ENCODE measurements at regions not wholly inside any gene's neighbourhood (a gene's known extent, or its start where the extent isn't known, plus 50 kb on each side); places are given as distances from the start of the nearest gene placed in this dataset.

DNA sequence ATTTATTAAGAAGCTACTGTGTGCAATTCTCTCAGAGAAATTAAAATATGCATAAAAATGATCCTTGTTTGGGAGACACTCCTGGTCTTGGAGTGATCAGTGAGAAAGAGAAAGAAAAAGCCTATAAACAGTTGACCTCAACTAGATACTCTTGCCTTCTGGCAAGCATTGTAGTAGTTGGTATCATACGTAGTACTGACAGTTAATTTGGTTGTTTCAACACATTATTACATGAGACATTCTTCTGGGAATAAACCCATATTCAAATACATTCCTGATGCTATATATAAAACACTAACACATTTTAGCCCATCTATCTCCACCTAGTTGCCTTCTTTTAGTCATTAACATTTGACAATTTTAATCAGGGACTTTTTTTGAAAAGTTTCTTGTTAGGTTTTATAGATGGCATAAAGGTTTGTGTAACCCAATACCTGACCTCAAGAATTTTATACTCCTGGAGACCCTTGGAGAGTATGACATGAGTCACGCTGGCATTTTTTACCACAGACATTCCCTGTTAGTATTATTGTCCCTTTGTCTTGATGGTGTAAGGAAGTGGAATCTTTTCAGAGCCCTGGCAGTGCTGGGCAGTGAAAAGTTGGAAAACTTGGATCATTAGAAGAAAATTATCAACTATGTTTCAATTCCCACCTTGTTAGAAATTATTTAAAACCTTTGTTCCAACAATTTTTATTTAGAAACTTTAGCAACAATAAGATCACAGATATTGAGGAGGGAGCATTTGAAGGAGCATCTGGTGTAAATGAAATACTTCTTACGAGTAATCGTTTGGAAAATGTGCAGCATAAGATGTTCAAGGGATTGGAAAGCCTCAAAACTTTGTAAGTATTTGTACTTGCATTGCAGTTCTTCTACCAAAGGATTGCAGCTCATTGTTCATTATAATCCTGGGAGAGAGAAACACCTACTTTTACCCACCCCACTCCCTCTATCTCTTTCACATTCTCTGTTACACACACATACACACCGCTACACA, 167.1 kb upstream of the PACRGL start:
- DNase-seq = no peak

GRCh38 chr4:20538905-20539304, 161.4 kb upstream of the PACRGL start:
- DNase-seq = no peak

- DNase-seq = no peak
Observed at GRCh38 chr4:20543131-20543530, 157.1 kb upstream of the PACRGL start.

GRCh38 chr4:20544645-20545044, 155.6 kb upstream of the PACRGL start:
- no peak for DNase-seq

DNA sequence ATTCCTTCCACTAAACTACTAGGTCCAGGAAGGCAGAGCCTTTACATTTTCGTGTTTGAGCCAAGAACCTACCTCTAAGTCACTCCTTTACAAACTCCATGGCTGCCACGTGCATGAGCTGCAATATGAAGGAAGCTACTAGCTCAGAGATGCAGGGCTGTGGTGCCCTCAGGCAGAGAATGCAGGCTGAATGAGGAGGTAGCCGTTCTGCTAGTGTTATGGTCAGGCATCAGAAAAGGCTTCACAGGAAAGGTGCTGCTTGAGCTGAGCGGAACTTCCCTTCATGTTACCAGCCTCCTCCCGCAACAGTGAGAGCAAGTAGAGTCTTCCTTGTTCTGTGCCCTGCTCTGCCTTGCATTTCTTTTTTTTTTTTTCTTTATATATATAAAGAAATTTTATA, 148.3 kb upstream of the PACRGL start:
- DNase-seq = no peak

DNA sequence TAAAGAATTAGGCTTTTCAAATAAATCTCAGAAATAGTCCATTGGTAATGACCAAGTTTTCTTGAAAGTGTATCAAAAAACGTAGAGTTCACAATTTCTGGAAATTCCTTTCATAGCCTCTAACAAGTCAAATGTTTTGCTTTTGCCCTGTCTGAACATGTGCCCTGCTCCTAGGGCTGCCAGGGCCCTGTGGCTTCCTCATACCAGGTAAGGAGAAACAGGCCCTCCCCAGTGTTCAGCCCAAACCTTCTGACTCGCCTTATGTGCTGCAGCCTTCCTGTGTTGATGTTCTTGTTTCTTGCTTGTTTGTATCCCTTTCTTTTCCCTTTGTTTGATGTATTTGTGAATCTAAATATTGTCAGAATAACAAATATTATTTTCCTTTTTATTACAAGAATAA, 146.1 kb upstream of the PACRGL start:
- no peak for DNase-seq

DNA sequence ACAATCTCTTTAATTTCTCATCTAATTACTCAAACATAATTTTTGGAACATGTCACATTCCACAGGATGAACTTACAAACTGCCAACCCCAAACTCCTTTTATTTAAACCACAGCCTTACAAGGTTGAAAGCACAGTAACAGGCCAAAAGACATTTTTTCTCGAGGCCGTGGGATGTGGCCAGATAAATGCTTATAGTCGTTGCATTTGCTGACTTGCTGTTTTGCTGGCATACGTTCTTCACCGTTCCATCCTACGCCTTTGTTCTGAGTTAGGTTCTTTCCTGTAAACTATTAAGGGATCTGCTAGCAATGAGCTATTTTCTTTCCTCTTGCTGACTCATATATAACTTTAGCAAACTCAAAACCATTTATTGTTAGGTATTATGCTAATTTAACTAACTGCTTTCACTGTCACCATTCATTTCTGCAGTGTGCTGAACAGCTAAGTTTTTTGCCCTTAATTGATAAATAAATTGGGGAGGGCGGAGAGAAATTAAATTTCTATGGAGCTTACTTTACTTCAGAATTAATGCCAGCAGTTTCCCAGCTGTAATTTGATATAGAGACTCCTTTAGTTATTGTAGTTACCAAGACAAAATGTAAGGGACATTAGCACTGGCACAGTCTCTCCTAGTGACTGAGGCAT, 135.1 kb upstream of the PACRGL start:
- DNase-seq = no peak

DNA sequence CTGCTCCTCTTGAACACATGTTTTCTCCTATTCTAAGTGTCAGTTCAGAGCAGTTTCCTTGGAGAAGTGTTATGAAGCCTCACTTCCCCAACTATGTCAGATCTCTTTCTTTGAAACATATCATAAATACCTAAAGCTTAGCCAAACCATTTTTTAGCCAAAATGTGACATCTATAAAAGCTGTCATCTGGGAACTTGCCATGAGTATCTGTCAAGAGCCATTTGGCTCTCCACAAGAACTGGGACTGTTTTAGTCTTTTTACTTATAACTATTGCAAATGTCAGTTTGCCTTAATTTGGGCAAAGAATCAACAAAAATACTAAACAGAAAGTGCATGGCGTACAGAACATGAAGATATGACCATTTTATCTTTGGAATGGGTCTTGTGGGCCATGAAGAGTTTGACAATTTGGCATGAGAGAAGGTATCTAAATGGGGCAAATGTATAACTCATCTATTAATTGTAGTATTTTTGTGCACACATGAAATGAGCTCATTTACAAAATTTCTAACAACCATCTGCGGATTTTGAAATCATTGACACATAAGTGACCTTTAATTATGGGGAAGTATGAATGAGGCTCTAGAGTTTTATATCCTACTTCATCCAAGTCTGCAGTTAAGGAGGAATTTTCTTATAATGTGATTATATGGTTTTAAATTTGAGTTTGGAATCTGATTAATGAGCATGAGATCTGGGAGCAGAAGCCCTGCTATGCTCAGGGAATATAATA, 129.1 kb upstream of the PACRGL start:
- no peak for DNase-seq

DNA sequence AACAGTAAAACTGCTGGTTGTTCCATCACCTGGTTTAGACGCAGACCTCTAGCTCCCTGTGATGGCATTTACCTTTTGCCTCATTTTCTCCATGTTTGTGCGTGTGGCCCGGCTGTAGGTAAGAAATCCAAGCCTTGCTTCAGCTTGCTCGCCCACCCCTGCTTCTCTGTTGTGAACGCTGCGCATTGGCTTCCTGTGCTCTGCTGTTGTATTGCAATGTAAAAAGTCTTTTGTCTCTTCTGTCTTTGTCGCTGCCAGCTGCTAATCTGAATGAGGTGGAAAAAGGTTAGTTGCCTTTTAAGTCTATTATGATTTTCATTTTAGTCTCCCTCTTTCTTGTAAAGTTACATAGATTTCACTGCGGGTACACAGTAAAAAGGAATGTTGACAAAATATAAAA, 127.3 kb upstream of the PACRGL start:
- no peak for DNase-seq

- no peak for DNase-seq
Observed at GRCh38 chr4:20574986-20575385, 125.3 kb upstream of the PACRGL start.

DNA sequence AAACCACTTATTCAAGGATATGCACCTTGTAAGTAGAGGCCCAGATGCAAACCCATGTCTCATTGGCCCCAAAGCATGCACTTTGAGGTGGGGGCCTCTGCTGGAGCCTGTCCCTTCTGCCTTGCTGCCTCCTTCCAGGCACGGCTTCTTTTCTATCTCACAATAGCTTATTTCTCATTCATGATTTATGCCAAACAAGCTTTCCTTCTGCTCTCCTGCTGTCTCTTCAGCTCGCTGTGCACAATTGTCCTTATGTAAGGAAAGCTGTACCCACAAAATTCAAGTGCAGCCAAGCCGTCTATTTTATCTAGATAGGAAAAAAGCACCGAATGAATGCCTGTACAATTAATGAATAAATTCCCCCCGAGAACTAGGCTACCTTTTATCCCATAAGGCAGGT, 124.8 kb upstream of the PACRGL start:
- no peak for DNase-seq

DNA sequence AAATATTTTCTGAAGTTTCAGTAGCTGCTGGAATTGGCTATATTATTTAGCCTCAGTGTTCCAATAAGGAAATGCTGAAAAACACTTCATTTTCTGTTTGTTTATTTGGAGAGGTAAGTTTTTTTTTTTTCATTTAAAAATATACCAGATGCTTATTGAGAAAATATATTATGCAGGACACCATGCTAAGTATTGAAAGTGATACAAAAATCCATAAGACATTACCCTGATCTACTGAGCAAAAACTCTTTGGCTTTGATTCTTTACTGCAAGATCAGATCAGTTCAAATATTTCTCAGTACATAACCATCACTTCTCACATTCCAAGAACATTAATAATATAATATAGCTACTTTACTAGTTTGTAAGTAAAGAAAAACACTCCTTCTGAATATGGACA, 123.4 kb upstream of the PACRGL start:
- DNase-seq = no peak

DNA sequence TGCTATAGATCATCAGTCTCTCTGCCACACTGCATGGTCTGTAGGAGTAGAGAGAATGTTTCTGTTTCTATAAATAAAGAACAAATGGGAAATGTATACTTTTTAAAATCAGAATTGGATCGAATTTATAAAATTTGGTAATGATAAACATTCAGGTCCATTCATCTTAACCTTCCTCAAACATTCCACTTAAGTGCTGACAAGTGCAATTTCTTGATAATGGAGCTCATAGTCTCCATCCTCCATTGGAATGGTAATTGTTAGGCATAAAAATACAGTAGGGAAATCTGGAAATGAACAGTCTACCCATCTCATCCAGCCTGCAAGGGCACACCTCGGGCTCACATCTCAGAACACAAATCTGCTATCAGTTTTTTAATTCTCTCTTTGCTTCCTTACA, 122.6 kb upstream of the PACRGL start:
- DNase-seq = no peak

DNA sequence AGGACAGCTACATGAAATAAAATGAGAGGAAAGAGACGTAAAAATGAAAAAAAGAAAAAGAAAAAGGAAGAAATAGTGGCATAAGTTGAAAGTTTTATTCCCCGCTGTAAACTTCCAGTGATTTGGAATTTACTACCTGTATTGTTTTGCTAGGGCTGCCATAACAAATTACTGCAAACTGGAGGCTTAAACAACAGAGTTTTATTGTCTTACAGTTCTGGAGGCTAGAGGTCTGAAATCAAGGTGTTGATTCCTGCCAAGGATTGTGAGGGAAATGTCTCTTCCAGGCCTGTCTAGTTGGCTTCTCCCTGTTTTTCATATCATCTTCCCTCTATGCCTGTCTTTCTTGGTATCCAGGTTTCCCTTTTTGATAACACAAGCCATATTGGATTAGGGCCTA, 119.4 kb upstream of the PACRGL start:
- no peak for DNase-seq

DNA sequence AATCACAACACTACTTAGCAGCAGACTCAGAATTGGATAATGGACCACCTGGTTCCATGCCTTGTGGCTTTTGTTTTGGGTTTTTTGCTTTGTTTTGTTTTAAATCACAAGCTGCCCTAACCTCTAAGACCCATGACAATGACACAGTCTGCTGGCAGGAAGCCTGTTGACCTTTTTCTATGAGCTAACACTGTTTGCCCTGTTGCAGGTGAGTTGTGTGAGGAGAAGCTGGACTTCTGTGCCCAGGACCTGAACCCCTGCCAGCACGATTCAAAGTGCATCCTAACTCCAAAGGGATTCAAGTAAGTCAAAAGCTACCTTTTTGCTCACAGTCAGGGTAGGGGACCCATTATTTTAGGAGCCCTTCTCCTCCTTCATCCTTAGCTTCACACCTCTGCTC, 110.8 kb upstream of the PACRGL start:
- DNase-seq = no peak

GRCh38 chr4:20590849-20591248, 109.4 kb upstream of the PACRGL start:
- no peak for DNase-seq

DNA sequence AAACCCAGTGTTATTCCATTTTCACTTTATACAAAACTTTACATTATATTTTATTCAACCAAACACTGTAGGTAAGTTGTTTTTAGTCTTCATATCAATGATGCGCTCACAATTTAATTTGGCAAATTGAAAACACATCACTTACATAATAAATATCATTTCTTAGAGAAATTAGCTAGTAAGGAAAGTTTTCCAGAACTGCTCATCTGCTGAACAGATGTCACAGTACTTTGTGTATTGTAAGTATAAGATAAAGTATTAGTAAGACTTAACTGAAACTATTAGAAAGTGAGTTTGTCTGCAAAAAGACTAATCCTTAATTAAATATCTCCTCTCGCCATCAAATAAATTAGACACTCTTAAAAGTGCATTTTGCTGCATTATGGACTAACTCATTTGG, 108.7 kb upstream of the PACRGL start:
- DNase-seq = no peak

DNA sequence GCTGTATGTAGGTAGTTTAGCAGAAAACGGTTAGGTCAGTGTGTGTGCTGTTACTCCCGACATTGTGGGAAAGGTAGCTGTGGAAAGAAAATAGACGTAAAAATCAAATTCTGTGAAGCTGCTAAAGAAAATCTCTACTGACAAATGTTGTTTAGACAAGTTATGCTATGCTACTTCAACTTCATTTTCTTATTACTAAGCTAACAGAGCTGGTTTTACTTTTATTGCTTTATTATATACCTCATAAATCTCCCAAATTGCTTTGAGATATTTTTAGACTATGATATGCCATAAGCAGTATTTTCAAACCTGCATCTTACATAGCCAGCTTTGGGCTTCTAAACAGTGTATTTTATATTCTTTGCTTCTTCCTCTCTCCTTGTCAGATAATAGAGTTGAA, 108.2 kb upstream of the PACRGL start:
- DNase-seq = no peak

DNA sequence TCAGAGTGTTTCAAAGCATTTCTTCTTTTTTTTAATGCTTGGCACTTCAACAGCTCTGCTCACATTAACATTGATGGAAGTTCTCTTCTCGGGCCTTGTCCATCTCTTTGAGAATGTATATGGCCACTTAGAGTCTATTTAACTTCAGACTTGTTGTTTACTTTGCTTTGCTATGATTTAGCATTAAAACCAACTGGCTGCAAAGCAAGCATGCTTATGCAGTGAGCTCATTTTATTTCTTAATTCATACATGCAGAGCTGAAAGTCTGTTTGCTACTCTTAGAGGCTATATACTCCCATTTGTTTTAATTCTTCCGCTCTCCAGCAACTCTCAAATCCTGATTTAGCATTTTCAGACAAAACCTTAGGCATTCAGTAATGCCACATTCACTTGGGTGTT, 107.6 kb upstream of the PACRGL start:
- no peak for DNase-seq

DNA sequence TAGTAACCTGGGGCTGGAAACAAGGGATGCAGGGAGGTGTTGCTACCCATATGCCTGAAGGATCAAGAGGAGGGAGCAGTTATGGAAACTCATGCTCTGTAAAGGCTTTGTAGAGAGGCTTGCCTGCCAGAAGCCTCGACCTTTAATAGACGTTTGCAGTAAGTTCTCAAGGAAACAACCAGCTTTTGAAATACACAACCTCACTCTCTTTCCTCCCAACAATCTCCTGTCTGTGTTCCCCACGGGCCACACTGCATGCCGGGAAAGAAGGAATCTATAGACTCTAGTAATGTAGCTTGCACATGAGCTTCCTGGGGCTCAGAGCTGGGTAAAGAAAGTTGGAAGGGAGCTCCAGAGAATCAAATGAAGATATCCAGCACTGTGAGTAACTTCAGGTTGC, 101.6 kb upstream of the PACRGL start:
- no peak for DNase-seq

DNA sequence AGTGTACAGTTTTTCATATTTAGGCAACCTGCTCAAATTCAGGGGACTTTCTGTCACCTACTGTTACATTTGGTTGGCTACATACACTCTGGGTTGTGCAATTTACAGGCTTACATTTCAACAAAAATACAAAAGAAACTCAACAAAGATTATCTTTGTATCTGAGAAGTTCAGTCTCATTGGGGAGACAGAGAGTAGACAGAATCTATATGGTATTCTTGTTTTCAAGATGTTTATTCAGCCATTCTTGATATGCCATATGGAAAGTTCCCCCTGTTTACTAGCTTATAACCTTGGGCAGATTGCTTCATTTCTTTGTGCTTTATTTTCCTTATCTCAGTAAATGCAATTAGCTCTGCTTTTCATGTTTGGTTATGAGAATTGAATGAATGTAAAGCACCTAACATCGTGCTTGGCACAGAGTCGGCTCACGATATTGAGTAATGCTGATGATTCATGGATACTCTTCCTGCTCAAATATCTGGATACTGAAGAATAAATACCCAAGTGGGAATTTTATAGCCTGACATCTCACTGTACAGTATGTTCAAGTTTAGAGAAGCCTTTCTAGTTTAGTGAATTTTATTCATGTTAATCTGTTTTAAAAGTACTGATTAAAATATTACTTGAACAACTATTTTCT, 96.5 kb upstream of the PACRGL start:
- no peak for DNase-seq

- DNase-seq = no peak
Observed at GRCh38 chr4:20612313-20612712, 87.9 kb upstream of the PACRGL start.

DNA sequence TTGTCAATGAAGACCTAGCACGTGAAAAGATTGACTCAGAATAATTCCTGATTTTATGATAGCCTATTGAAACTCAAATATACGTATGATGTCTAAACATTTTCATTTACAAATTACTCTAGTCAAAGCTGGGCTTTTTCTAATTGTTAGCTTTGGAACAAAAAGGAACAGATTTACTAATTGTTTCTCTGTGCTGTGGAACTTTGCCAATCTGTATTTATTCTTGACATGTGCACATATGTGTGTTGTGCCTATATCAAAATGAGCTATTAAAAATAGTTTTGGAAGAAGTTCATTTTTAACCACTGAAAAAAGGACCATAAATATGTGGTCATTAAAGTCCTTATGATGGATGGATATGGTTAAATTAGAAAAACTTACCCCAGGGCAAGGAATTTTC, 85.4 kb upstream of the PACRGL start:
- DNase-seq = no peak

Data from activated CD8-positive, alpha-beta memory T cell treated with anti-CD3 and anti-CD28 coated beads, Interleukin-2, amount 50 U/mL, for 48 hours (primary cell).